Lung (tissue), 11 donors: ENCODE measurements at regions not wholly inside any gene's neighbourhood (a gene's known extent, or its start where the extent isn't known, plus 50 kb on each side); places are given as distances from the start of the nearest gene placed in this dataset.

Source experiments
- ATAC-seq: fragments of 200-7000 bp; cut with Tn5 transposase; one replicate; pipeline ENCODE4 v1.9.1; 2020; ENCODE audit warnings: moderate number of reproducible peaks; ENCODE audit not compliant: insufficient read depth, low FRiP score
- DNase-seq, 3 donors: peaks; one replicate each; pipeline ENCODE4 v3.0.0-alpha.2; 2013 to 2017
- H3K27ac ChIP-seq, 2 donors: one replicate each; pipeline ENCODE4 v1.5.1; 2013; ENCODE audit warnings: mild to moderate bottlenecking in 2 of 2, moderate library complexity in 2 of 2, control low read depth in 1 of 2, inconsistent platforms in 1 of 2, low read depth in 1 of 2, low read length in 1 of 2
- H3K27me3 ChIP-seq, 3 donors: one replicate each; pipeline ENCODE4 v1.5.1; 2013; ENCODE audit warnings: low read length in 2 of 3; ENCODE audit not compliant: control insufficient read depth in 3 of 3, insufficient read depth in 3 of 3
- H3K36me3 ChIP-seq, 4 donors: one replicate each; pipeline ENCODE4 v1.5.1; 2013; ENCODE audit warnings: low read length in 4 of 4, mild to moderate bottlenecking in 1 of 4, moderate library complexity in 1 of 4; ENCODE audit not compliant: control insufficient read depth in 4 of 4, insufficient read depth in 4 of 4
- H3K4me1 ChIP-seq, 5 donors: one replicate each; pipeline ENCODE4 v1.5.1; 2013; ENCODE audit warnings: low read length in 5 of 5, mild to moderate bottlenecking in 2 of 5, moderate library complexity in 1 of 5; ENCODE audit not compliant: control insufficient read depth in 5 of 5, insufficient read depth in 5 of 5
- H3K4me3 ChIP-seq: one replicate; pipeline ENCODE4 v1.5.1; 2013; ENCODE audit warnings: mild to moderate bottlenecking, control low read depth, moderate library complexity
- H3K9ac ChIP-seq, 2 donors: one replicate each; pipeline ENCODE4 v1.5.1; 2013; ENCODE audit warnings: low read length in 2 of 2, control low read depth in 1 of 2; ENCODE audit not compliant: insufficient read depth in 1 of 2
- H3K9me3 ChIP-seq, 4 donors: one replicate each; pipeline ENCODE4 v1.5.1; 2013; ENCODE audit warnings: low read length in 3 of 4, mild to moderate bottlenecking in 1 of 4, moderate library complexity in 1 of 4; ENCODE audit not compliant: control insufficient read depth in 4 of 4, insufficient read depth in 3 of 4
- WGBS, 2 donors: extraction: QIAGEN DNeasy Blood & Tissue Kit; methylation state at CpG; one replicate each; pipeline ENCODE4 v1.1.7; 2013; 5-methylcytosine and 5-hydroxymethylcytosine counted together
- TF ChIP-seq, protein P1 (sequence below): IDR thresholded peaks from 2 replicates; pipeline ENCODE4 v1.5.1; 2012; ENCODE audit warnings: mild to moderate bottlenecking; ENCODE audit errors: control extremely low read depth, extremely low read depth
- donor health status: control.
- donor health status: control.
- donor health status: Bipolar disorder and iron deficiency.
- donor health status: healthy.
- donor health status: DM: yes; HTN: yes; CAD: no.

DNA sequence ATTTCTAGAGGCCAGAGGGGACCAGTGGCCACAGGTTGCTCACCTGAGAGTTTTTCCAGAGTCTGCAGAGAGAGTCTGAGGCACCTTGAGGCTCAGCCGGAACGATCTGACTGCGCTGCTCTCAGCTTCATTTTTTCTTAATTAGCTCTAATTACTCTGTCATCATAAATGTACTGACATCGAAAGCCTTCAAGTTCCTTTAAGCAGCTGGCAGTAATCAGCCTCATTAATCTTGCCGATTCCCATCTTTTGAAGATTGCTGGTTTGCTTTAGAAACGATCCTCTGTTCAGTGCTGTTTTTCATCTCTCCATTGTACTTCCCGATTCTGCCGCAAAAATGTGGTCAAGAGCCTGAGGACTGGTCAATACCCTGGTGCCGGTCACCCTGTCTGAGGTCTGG lies 454.7 kb downstream of the TYW1 start:
- no peak for DNase-seq
- no peak overlapping the region for H3K4me3 ChIP-seq
- H3K9ac ChIP-seq = no peak overlapping the region
- H3K4me1 ChIP-seq = no peaks in the 10 kb centered on the region
- H3K36me3 ChIP-seq = no peaks in the 10 kb centered on the region
- peaks cover 0 to 7% (median 0%) of the 10 kb centered on the region in 3 donors for H3K27me3 ChIP-seq
- TF ChIP-seq, protein P1, sequence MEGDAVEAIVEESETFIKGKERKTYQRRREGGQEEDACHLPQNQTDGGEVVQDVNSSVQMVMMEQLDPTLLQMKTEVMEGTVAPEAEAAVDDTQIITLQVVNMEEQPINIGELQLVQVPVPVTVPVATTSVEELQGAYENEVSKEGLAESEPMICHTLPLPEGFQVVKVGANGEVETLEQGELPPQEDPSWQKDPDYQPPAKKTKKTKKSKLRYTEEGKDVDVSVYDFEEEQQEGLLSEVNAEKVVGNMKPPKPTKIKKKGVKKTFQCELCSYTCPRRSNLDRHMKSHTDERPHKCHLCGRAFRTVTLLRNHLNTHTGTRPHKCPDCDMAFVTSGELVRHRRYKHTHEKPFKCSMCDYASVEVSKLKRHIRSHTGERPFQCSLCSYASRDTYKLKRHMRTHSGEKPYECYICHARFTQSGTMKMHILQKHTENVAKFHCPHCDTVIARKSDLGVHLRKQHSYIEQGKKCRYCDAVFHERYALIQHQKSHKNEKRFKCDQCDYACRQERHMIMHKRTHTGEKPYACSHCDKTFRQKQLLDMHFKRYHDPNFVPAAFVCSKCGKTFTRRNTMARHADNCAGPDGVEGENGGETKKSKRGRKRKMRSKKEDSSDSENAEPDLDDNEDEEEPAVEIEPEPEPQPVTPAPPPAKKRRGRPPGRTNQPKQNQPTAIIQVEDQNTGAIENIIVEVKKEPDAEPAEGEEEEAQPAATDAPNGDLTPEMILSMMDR = no peak
- H3K9me3 ChIP-seq = peaks cover 0 to 5% (median 0%) of the 10 kb centered on the region in 4 donors
- WGBS, 2 donors = 75 to 80% methylated on average over 9 of the region's 9 CpGs
- H3K27ac ChIP-seq = no peak overlapping the region
- no peak for ATAC-seq

DNA sequence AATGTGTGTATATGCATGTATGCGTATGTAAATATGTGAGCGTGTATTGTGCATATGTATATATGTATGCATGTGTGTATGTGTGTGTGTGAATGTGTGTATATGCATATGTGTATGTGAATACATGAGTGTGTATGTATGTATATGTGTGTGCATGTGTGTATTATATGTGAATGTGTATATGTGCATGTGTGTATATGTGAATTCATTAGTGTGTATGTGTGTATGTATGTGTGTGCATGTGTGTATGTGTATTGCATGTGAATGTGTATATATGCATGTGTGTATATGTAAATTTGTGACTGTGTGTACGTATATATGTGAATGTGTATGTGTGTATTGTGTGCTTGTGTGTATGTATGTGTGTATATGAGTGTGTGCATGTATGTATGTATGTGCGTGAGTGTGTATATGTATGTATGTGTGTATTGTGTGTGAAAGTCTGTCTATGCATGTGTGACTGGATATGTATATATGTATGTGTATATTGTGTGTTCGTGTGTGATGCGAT lies 455.9 kb downstream of the TYW1 start:
- H3K9ac ChIP-seq = no peak overlapping the region
- no peaks in the 10 kb centered on the region for H3K36me3 ChIP-seq
- H3K4me1 ChIP-seq = no peaks in the 10 kb centered on the region
- TF ChIP-seq, protein P1 = no peak
- no peak overlapping the region for H3K27ac ChIP-seq
- ATAC-seq (no peak), DNase-seq (no peak)
- 95 to 97% methylated on average over 6 of the region's 6 CpGs for WGBS, 2 donors
- H3K4me3 ChIP-seq = no peak overlapping the region
- peaks cover 0 to 9% (median 0%) of the 10 kb centered on the region in 3 donors for H3K27me3 ChIP-seq
- peaks cover 0 to 3% (median 0%) of the 10 kb centered on the region in 4 donors for H3K9me3 ChIP-seq

DNA sequence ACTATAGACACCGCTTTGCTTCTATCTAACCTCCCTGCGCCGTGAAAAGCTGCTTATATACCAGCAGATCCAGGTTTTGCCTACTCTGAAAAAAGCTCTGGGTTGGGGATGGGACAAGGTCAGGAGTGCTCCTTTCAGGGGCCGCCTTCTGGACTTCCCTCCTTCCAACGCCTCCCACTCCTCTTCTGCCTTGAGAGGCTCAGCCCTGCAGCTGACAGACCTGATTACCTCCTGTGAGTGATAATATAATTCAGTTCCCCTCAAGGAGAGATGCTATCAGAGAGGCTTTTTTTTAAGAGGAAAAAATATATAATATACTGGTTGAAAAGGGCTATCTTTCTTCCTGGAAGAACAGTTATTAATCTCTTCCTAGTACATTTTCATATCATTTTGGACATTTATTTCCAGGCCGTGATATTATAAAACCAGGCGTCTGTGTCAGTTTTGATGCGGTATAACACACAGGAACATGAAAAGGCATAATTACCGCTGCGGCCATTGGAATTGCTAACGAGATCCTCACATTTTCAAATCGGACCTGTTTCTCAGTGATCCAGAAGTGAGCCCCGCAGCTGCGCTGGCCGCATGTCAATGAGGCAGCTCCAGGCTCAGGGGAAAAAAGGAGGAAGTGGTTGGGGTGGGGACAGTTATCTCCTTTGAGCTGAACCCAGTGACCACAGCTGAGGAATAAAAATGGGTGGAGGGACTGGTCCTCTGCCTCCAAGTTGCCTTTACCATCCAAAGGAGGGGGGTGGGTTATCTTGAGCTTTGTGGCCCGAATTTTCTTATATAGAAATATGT lies 457.1 kb downstream of the TYW1 start:
- H3K9me3 ChIP-seq = peaks cover 0 to 3% (median 0%) of the 10 kb centered on the region in 4 donors
- no peaks in the 10 kb centered on the region for H3K36me3 ChIP-seq
- no peak overlapping the region for H3K27ac ChIP-seq
- H3K4me3 ChIP-seq = no peak overlapping the region
- H3K27me3 ChIP-seq = peaks cover 0 to 9% (median 0%) of the 10 kb centered on the region in 3 donors
- no peaks in the 10 kb centered on the region for H3K4me1 ChIP-seq
- H3K9ac ChIP-seq = no peak overlapping the region
- TF ChIP-seq, protein P1 = no peak
- no peak for ATAC-seq
- DNase-seq = no peak
- 49 to 62% methylated on average over 16 of the region's 16 CpGs for WGBS, 2 donors
